ENCODE measurements at regions not wholly inside any gene's neighbourhood (a gene's known extent, or its start where the extent isn't known, plus 50 kb on each side); places are given as distances from the start of the nearest gene placed in this dataset.

DNA sequence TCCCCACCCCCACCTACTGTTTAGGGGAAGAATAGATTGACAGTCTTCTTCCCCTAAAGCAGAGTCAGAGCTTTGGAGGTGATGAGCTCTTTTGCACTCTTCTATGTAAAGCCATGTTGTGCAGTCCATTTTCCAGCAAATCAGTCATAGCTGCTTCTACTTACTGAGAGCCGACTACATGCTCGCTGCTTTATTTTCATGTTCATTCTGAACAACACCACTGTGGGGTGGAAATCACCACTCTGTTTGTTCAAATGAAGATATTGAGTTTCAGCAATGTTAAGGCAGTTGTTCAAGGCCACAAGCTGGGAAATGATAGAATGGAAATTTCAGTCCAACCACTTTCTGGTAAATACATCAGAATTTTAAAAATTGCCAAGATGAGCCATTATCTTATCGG, 88.3 kb downstream of the INSIG2 start:
- TF ChIP-seq, protein P1, sequence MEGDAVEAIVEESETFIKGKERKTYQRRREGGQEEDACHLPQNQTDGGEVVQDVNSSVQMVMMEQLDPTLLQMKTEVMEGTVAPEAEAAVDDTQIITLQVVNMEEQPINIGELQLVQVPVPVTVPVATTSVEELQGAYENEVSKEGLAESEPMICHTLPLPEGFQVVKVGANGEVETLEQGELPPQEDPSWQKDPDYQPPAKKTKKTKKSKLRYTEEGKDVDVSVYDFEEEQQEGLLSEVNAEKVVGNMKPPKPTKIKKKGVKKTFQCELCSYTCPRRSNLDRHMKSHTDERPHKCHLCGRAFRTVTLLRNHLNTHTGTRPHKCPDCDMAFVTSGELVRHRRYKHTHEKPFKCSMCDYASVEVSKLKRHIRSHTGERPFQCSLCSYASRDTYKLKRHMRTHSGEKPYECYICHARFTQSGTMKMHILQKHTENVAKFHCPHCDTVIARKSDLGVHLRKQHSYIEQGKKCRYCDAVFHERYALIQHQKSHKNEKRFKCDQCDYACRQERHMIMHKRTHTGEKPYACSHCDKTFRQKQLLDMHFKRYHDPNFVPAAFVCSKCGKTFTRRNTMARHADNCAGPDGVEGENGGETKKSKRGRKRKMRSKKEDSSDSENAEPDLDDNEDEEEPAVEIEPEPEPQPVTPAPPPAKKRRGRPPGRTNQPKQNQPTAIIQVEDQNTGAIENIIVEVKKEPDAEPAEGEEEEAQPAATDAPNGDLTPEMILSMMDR (IDR thresholded peaks at IDR 0.05; ENCODE audit: low read depth, low read length, missing input control), result no peak
- TF ChIP-seq SP1 (IDR thresholded peaks at IDR 0.05) (no peak), JUND (IDR thresholded peaks at IDR 0.05) (peak in 1 of 2 donors; percentile 20), GABPA (IDR thresholded peaks at IDR 0.05 in 1 of 2, conservative IDR thresholded peaks at IDR 0.05 in 1 of 2) (no peak), YY1 (IDR thresholded peaks at IDR 0.05) (peak; percentile 14)
- TF ChIP-seq, protein P2, sequence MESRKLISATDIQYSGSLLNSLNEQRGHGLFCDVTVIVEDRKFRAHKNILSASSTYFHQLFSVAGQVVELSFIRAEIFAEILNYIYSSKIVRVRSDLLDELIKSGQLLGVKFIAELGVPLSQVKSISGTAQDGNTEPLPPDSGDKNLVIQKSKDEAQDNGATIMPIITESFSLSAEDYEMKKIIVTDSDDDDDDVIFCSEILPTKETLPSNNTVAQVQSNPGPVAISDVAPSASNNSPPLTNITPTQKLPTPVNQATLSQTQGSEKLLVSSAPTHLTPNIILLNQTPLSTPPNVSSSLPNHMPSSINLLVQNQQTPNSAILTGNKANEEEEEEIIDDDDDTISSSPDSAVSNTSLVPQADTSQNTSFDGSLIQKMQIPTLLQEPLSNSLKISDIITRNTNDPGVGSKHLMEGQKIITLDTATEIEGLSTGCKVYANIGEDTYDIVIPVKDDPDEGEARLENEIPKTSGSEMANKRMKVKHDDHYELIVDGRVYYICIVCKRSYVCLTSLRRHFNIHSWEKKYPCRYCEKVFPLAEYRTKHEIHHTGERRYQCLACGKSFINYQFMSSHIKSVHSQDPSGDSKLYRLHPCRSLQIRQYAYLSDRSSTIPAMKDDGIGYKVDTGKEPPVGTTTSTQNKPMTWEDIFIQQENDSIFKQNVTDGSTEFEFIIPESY (IDR thresholded peaks at IDR 0.05), result no peak

All from liver (tissue), 3 donors.